Activated naive CD4-positive, alpha-beta T cell treated with anti-CD3 and anti-CD28 coated beads, Interleukin-2, amount 10 ng/mL, durations not matched to agents 7 days and 5 days (primary cell): ENCODE measurements at regions not wholly inside any gene's neighbourhood (a gene's known extent, or its start where the extent isn't known, plus 50 kb on each side); places are given as distances from the start of the nearest gene placed in this dataset.
"Not testable (repeated sequence)": the region's sequence is repeated elsewhere in the genome, so short reads cannot be mapped to it uniquely, and the experiment has no call there.

Experiments
- CTCF ChIA-PET: fragments of 350-600 bp; sonication (Branson Sonifier 250); formaldehyde crosslinking; loops from one replicate; lab custom pipeline; 2021; ENCODE audit warnings: antibody characterized with exemption; lab: Charles Lee
- DNase-seq: peaks from one replicate; pipeline ENCODE4 v3.0.0-alpha.2; 2020
- H3K27ac Mint-ChIP-seq: one replicate; pipeline ENCODE4 v1.8.0; 2021; ENCODE audit warnings: mild to moderate bottlenecking, moderate library complexity, mixed read lengths
- H3K27me3 Mint-ChIP-seq: one replicate; pipeline ENCODE4 v1.8.0; 2021; ENCODE audit warnings: mild to moderate bottlenecking, mixed read lengths
- H3K36me3 Mint-ChIP-seq: one replicate; pipeline ENCODE4 v1.8.0; 2021; ENCODE audit warnings: mixed read lengths
- H3K4me1 Mint-ChIP-seq: one replicate; pipeline ENCODE4 v1.8.0; 2021; ENCODE audit warnings: mixed read lengths
- H3K4me3 Mint-ChIP-seq: one replicate; pipeline ENCODE4 v1.8.0; 2021; ENCODE audit warnings: mild to moderate bottlenecking, moderate library complexity, mixed read lengths
- H3K9me3 Mint-ChIP-seq: one replicate; pipeline ENCODE4 v1.8.0; 2021; ENCODE audit warnings: mixed read lengths

- Mint-ChIP-seq H3K27ac (no peak overlapping the region), H3K4me1 (no peaks in the 10 kb centered on the region), H3K36me3 (no peaks in the 10 kb centered on the region), H3K9me3 (no peaks in the 10 kb centered on the region), H3K27me3 (no peaks in the 10 kb centered on the region), H3K4me3 (no peak overlapping the region)
- DNase-seq = no peak
- CTCF ChIA-PET = no interaction called here
These were observed 379.4 kb upstream of the RORB start for GRCh38 chr9:74117731-74118130.

GRCh38 chr9:74120061-74120460 lies 377.1 kb upstream of the RORB start:
- CTCF ChIA-PET = no interaction called here
- Mint-ChIP-seq H3K27me3 (no peaks in the 10 kb centered on the region), H3K36me3 (no peaks in the 10 kb centered on the region), H3K4me1 (no peaks in the 10 kb centered on the region), H3K4me3 (no peak overlapping the region), H3K27ac (no peak overlapping the region), H3K9me3 (no peaks in the 10 kb centered on the region)
- DNase-seq = no peak

DNA sequence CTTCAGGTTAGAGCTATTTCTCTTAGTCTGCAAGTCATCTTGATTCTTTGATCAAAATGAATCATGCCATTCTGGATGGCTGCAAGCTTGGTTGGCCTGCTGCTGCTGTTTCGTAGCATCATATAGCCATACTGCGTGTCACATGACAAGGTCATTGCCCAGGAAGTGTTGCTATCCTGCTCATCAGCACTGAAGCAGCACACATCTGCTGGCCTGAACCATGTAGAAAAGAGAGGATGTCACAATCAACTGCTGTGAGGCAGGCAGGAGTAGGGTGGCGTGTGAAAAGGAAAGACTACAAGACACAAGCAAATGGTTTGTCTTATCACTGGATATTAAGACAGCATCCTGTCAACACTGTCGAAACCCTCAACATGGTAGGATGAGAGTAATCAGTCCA lies 376.7 kb upstream of the RORB start:
- Mint-ChIP-seq H3K36me3 (no peaks in the 10 kb centered on the region), H3K27me3 (no peaks in the 10 kb centered on the region), H3K9me3 (no peaks in the 10 kb centered on the region), H3K27ac (no peak overlapping the region), H3K4me1 (no peaks in the 10 kb centered on the region), H3K4me3 (no peak overlapping the region)
- CTCF ChIA-PET = no interaction called here
- no peak for DNase-seq

DNA sequence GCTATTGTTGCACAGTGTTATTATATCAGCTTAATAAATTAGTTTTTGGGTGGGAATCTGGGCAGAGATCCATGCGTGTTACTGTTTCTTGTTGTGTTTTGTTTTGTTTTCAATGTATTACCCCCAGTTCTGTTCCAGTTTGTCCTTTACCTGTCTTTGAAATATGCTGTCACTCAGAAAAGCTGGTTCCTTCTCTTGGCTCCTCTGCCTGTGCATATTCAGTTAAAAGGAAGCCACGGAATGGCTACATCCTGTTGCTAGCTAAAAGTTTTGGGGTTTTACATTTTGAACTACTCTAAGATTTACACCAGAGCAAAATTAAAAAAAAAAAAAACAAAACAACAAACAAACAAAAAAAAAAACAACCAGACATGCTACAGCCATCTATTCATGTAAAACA lies 374.9 kb upstream of the RORB start:
- CTCF ChIA-PET = interaction anchor here (0.8 kb wide), 1 partner anchor 17 kb away, joined by 3 read pairs; no protein-coding TSS in a partner anchor
- Mint-ChIP-seq H3K36me3 (no peaks in the 10 kb centered on the region), H3K4me3 (no peak overlapping the region), H3K4me1 (no peaks in the 10 kb centered on the region), H3K9me3 (no peaks in the 10 kb centered on the region), H3K27me3 (no peaks in the 10 kb centered on the region), H3K27ac (no peak overlapping the region)
- DNase-seq = no peak

GRCh38 chr9:74122661-74123060 lies 374.5 kb upstream of the RORB start:
- CTCF ChIA-PET = interaction anchor here (0.8 kb wide), 1 partner anchor 17 kb away, joined by 3 read pairs; no protein-coding TSS in a partner anchor
- no peaks in the 10 kb centered on the region for H3K4me1 Mint-ChIP-seq
- H3K36me3 Mint-ChIP-seq = no peaks in the 10 kb centered on the region
- DNase-seq = no peak
- no peak overlapping the region for H3K27ac Mint-ChIP-seq
- no peak overlapping the region for H3K4me3 Mint-ChIP-seq
- H3K9me3 Mint-ChIP-seq = no peaks in the 10 kb centered on the region
- no peaks in the 10 kb centered on the region for H3K27me3 Mint-ChIP-seq

- CTCF ChIA-PET = no interaction called here
- Mint-ChIP-seq H3K9me3 (no peaks in the 10 kb centered on the region), H3K4me1 (no peaks in the 10 kb centered on the region), H3K36me3 (no peaks in the 10 kb centered on the region), H3K27me3 (no peaks in the 10 kb centered on the region), H3K27ac (no peak overlapping the region), H3K4me3 (no peak overlapping the region)
- no peak for DNase-seq
These were observed 371.2 kb upstream of the RORB start for GRCh38 chr9:74125941-74126340.

DNA sequence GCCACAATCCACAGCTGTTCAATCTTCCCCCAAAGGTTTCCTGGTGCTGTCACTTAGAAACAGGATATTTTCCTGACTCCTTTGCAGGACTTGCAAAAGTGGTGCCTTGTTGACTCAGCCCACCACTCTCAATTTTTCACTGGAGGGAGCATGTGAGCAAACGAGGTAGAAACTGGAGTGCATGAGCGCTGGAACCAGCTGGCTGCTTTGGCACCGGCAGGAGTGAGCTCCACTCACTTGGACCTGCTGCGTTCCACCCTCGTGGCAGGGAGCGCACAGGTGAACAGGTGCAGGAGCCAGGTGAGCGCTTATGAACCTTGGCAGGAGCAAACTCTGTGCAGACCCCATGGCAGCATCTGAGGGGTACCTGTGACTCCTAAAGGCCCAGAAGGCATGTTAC lies 364.1 kb upstream of the RORB start:
- CTCF ChIA-PET = no interaction called here
- Mint-ChIP-seq H3K9me3 (no peaks in the 10 kb centered on the region), H3K27me3 (no peaks in the 10 kb centered on the region), H3K27ac (no peak overlapping the region), H3K4me3 (no peak overlapping the region), H3K36me3 (no peaks in the 10 kb centered on the region), H3K4me1 (no peaks in the 10 kb centered on the region)
- no peak for DNase-seq

DNA sequence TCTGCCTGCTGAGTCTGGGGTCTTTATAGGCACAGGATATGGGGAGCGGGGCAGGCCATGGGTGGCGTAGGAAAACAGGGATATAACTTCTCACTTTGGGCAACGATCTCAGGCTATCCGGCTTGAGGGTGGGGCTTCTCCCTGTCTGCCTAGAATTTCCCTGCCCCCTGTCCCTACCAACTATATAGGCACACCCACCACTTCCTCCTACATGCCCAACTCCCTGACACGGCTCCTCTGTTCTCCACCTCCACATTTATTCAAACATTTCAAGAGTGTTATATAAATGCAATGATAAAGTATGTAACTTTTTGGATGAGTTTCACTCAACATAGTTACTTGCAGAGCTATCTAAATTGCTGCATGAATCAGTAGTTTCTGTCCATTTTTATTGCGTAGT lies 363.2 kb upstream of the RORB start:
- H3K27ac Mint-ChIP-seq = no peak overlapping the region
- H3K4me1 Mint-ChIP-seq = no peaks in the 10 kb centered on the region
- no peaks in the 10 kb centered on the region for H3K9me3 Mint-ChIP-seq
- CTCF ChIA-PET = no interaction called here
- H3K27me3 Mint-ChIP-seq = no peaks in the 10 kb centered on the region
- H3K36me3 Mint-ChIP-seq = no peaks in the 10 kb centered on the region
- DNase-seq = no peak
- no peak overlapping the region for H3K4me3 Mint-ChIP-seq

- Mint-ChIP-seq H3K27ac (no peak overlapping the region), H3K4me3 (no peak overlapping the region)
These were observed 359.0 kb upstream of the RORB start for GRCh38 chr9:74138182-74138581.

DNA sequence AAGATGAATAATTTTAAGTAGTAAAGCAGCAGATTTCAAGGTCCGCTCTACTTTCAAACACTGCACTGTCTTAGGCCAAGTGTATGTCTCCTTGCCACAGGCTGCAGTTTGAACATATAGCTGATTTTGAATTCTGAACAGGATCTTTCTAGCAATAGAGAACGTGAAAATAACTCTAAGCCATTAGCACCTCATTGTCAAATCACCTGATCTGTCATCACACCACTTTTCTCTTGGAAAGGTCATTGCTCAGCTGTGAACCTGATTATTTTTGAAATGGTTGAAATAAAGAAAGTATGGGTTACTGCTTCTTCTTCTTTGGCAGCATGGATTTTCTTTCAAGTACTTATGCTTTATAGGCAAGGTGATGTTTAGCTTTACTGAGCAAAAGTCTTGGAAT lies 357.0 kb upstream of the RORB start:
- Mint-ChIP-seq H3K36me3 (no peaks in the 10 kb centered on the region), H3K9me3 (no peaks in the 10 kb centered on the region), H3K27ac (no peak overlapping the region), H3K4me1 (no peaks in the 10 kb centered on the region), H3K27me3 (no peaks in the 10 kb centered on the region), H3K4me3 (no peak overlapping the region)
- CTCF ChIA-PET = no interaction called here
- no peak for DNase-seq

More at GRCh38 chr9:74138182-74138581, 359.0 kb upstream of the RORB start:
- H3K9me3 Mint-ChIP-seq = no peaks in the 10 kb centered on the region
- CTCF ChIA-PET = no interaction called here
- no peaks in the 10 kb centered on the region for H3K4me1 Mint-ChIP-seq
- DNase-seq = no peak
- H3K36me3 Mint-ChIP-seq = no peaks in the 10 kb centered on the region
- no peaks in the 10 kb centered on the region for H3K27me3 Mint-ChIP-seq

DNA sequence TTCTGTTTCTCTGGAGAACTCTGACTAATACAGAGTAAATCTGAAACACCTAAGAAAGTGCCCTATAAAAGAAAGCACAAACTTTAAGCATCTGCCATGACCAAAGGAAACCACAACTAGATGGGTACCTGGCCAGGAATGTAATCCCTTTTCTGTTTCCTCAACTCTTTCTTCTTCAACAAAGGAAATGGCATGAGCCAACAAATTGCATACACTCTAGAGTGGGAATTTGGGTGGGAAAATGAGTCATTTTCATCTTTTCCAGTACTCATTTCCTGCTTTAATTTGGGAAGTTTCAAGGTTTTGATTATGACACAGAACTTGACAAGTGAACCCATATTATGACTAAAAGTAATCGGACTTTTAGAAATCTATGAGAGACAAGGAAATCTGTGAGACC lies 349.2 kb upstream of the RORB start:
- no peaks in the 10 kb centered on the region for H3K36me3 Mint-ChIP-seq
- no peak for DNase-seq
- CTCF ChIA-PET = no interaction called here

GRCh38 chr9:74172874-74173273 lies 324.3 kb upstream of the RORB start:
- Mint-ChIP-seq H3K4me1 (no peaks in the 10 kb centered on the region), H3K4me3 (no peak overlapping the region), H3K27ac (no peak overlapping the region), H3K27me3 (no peaks in the 10 kb centered on the region), H3K36me3 (no peaks in the 10 kb centered on the region), H3K9me3 (peaks cover 7% of the 10 kb centered on the region)
- CTCF ChIA-PET = interaction anchor here (0.6 kb wide), 1 partner anchor 766 kb away, joined by 3 read pairs; no protein-coding TSS in a partner anchor
- no peak for DNase-seq

More for the DNA sequence above, 349.2 kb upstream of the RORB start:
- H3K27me3 Mint-ChIP-seq = no peaks in the 10 kb centered on the region
- no peak overlapping the region for H3K4me3 Mint-ChIP-seq
- no peak overlapping the region for H3K27ac Mint-ChIP-seq
- no peaks in the 10 kb centered on the region for H3K9me3 Mint-ChIP-seq
- no peaks in the 10 kb centered on the region for H3K4me1 Mint-ChIP-seq

GRCh38 chr9:74173284-74173683 lies 323.9 kb upstream of the RORB start:
- Mint-ChIP-seq H3K27ac (no peak overlapping the region), H3K27me3 (no peaks in the 10 kb centered on the region), H3K9me3 (peaks cover 7% of the 10 kb centered on the region), H3K4me1 (no peaks in the 10 kb centered on the region), H3K4me3 (no peak overlapping the region), H3K36me3 (no peaks in the 10 kb centered on the region)
- CTCF ChIA-PET = interaction anchor here (0.6 kb wide), 1 partner anchor 767 kb away, joined by 3 read pairs; no protein-coding TSS in a partner anchor
- DNase-seq = no peak

GRCh38 chr9:74197771-74198170 lies 299.4 kb upstream of the RORB start:
- H3K36me3 Mint-ChIP-seq, CTCF ChIA-PET, H3K27ac Mint-ChIP-seq, DNase-seq, H3K9me3 Mint-ChIP-seq, H3K4me1 Mint-ChIP-seq, H3K27me3 Mint-ChIP-seq, H3K4me3 Mint-ChIP-seq: not testable (repeated sequence)

GRCh38 chr9:74205056-74205455 lies 292.1 kb upstream of the RORB start:
- CTCF ChIA-PET = no interaction called here
- no peak overlapping the region for H3K27ac Mint-ChIP-seq
- H3K27me3 Mint-ChIP-seq = no peaks in the 10 kb centered on the region
- H3K4me3 Mint-ChIP-seq = no peak overlapping the region
- H3K4me1 Mint-ChIP-seq = no peaks in the 10 kb centered on the region
- no peaks in the 10 kb centered on the region for H3K36me3 Mint-ChIP-seq
- no peaks in the 10 kb centered on the region for H3K9me3 Mint-ChIP-seq
- DNase-seq = no peak
